ENCODE measurements at regions not wholly inside any gene's neighbourhood (a gene's known extent, or its start where the extent isn't known, plus 50 kb on each side); places are given as distances from the start of the nearest gene placed in this dataset.

DNA sequence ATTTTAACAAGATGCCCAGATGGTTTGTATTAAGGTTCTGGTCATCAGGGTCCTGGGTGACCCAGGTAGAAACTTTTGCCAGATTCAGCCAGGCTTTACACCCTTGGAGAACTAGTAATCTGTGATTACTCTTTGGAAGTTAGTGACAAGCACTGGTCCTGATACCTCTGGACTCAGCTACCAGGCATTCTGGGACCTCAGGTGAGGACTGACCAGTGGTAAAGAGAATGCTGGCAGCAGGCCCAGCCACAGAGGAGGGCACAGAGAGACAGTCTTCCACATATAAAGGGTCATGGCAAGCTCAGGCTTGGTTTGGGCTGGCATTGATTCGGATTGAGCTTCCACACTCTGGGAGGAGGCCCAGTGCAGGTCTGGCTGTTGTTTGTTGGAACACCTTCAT, 112.0 kb upstream of the CHST15 start:
- no peak overlapping the region for H3K27ac Mint-ChIP-seq
- Histone ChIP-seq H3K4me3 (no peak overlapping the region), H3K4me1 (ENCODE audit: insufficient read depth) (no peaks in the 10 kb centered on the region), H3K36me3 (ENCODE audit: insufficient read depth) (no peaks in the 10 kb centered on the region), H4K20me1 (replicated peaks; ENCODE audit: insufficient read depth) (no peaks in the 10 kb centered on the region), H3K27me3 (ENCODE audit: insufficient read depth) (no peaks in the 10 kb centered on the region), H3K27ac (ENCODE audit: low read depth) (no peak overlapping the region), H3K79me2 (replicated peaks; ENCODE audit: insufficient read depth) (no peaks in the 10 kb centered on the region), H2AFZ (no peak overlapping the region), H3K9me2 (ENCODE audit: insufficient read depth) (no peaks in the 10 kb centered on the region; the same call in 1 of the 2 replicates), H3F3A (replicated peaks; ENCODE audit: low read depth) (no peaks in the 10 kb centered on the region), H3K4me2 (no peak overlapping the region)
- TF ChIP-seq, protein P1, sequence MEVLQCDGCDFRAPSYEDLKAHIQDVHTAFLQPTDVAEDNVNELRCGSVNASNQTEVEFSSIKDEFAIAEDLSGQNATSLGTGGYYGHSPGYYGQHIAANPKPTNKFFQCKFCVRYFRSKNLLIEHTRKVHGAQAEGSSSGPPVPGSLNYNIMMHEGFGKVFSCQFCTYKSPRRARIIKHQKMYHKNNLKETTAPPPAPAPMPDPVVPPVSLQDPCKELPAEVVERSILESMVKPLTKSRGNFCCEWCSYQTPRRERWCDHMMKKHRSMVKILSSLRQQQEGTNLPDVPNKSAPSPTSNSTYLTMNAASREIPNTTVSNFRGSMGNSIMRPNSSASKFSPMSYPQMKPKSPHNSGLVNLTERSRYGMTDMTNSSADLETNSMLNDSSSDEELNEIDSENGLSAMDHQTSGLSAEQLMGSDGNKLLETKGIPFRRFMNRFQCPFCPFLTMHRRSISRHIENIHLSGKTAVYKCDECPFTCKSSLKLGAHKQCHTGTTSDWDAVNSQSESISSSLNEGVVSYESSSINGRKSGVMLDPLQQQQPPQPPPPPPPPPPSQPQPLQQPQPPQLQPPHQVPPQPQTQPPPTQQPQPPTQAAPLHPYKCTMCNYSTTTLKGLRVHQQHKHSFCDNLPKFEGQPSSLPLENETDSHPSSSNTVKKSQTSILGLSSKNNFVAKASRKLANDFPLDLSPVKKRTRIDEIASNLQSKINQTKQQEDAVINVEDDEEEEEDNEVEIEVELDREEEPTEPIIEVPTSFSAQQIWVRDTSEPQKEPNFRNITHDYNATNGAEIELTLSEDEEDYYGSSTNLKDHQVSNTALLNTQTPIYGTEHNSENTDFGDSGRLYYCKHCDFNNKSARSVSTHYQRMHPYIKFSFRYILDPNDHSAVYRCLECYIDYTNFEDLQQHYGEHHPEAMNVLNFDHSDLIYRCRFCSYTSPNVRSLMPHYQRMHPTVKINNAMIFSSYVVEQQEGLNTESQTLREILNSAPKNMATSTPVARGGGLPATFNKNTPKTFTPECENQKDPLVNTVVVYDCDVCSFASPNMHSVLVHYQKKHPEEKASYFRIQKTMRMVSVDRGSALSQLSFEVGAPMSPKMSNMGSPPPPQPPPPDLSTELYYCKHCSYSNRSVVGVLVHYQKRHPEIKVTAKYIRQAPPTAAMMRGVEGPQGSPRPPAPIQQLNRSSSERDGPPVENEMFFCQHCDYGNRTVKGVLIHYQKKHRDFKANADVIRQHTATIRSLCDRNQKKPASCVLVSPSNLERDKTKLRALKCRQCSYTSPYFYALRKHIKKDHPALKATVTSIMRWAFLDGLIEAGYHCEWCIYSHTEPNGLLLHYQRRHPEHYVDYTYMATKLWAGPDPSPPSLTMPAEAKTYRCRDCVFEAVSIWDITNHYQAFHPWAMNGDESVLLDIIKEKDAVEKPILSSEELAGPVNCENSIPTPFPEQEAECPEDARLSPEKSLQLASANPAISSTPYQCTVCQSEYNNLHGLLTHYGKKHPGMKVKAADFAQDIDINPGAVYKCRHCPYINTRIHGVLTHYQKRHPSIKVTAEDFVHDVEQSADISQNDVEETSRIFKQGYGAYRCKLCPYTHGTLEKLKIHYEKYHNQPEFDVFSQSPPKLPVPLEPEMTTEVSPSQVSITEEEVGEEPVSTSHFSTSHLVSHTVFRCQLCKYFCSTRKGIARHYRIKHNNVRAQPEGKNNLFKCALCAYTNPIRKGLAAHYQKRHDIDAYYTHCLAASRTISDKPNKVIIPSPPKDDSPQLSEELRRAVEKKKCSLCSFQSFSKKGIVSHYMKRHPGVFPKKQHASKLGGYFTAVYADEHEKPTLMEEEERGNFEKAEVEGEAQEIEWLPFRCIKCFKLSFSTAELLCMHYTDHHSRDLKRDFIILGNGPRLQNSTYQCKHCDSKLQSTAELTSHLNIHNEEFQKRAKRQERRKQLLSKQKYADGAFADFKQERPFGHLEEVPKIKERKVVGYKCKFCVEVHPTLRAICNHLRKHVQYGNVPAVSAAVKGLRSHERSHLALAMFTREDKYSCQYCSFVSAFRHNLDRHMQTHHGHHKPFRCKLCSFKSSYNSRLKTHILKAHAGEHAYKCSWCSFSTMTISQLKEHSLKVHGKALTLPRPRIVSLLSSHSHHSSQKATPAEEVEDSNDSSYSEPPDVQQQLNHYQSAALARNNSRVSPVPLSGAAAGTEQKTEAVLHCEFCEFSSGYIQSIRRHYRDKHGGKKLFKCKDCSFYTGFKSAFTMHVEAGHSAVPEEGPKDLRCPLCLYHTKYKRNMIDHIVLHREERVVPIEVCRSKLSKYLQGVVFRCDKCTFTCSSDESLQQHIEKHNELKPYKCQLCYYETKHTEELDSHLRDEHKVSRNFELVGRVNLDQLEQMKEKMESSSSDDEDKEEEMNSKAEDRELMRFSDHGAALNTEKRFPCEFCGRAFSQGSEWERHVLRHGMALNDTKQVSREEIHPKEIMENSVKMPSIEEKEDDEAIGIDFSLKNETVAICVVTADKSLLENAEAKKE (CRISPR knock-in tag; IDR thresholded peaks at IDR 0.05), result no peak
- no peak for TF ChIP-seq POLR2AphosphoS5 (IDR thresholded peaks at IDR 0.05; ENCODE audit: low read depth)
- TF ChIP-seq REST (IDR thresholded peaks at IDR 0.05; ENCODE audit: unreplicated experiment), result no peak
- TF ChIP-seq EZH2phosphoT487 (IDR thresholded peaks at IDR 0.05; ENCODE audit: unreplicated experiment), result no peak
- no peak for TF ChIP-seq STAT1 (IDR thresholded peaks at IDR 0.05; ENCODE audit: unreplicated experiment)
- TF ChIP-seq, protein P2, sequence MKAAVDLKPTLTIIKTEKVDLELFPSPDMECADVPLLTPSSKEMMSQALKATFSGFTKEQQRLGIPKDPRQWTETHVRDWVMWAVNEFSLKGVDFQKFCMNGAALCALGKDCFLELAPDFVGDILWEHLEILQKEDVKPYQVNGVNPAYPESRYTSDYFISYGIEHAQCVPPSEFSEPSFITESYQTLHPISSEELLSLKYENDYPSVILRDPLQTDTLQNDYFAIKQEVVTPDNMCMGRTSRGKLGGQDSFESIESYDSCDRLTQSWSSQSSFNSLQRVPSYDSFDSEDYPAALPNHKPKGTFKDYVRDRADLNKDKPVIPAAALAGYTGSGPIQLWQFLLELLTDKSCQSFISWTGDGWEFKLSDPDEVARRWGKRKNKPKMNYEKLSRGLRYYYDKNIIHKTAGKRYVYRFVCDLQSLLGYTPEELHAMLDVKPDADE (IDR thresholded peaks at IDR 0.05), result no peak
- no peak for TF ChIP-seq EZH2 (IDR thresholded peaks at IDR 0.05; ENCODE audit: low read depth, unreplicated experiment)
- TF ChIP-seq CREB1 (CRISPR knock-in tag; IDR thresholded peaks at IDR 0.05; ENCODE audit: low read depth), result no peak
- TF ChIP-seq JUNB (IDR thresholded peaks at IDR 0.05; ENCODE audit: unreplicated experiment), result no peak
- TF ChIP-seq ZNF114 (CRISPR knock-in tag; IDR thresholded peaks at IDR 0.05), result no peak
- TF ChIP-seq CTCF (conservative IDR thresholded peaks at IDR 0.05; ENCODE audit: low read depth in 2 of 2), result no peak
- no peak for TF ChIP-seq ZNF331 (CRISPR knock-in tag; IDR thresholded peaks at IDR 0.05; ENCODE audit: low read depth)
- no peak for TF ChIP-seq NANOG (IDR thresholded peaks at IDR 0.05; ENCODE audit: borderline replicate concordance)
- no peak for DNase-seq (ENCODE audit: low spot score)
- peaks cover 12% of the 10 kb centered on the region; the same call in 2 of the 3 replicates for H3K9me3 Mint-ChIP-seq
- H3K27me3 Mint-ChIP-seq (ENCODE audit: insufficient read depth, low read depth, poor library complexity), result no peaks in the 10 kb centered on the region
- H3K4me1 Mint-ChIP-seq, result no peaks in the 10 kb centered on the region
- H3K4me3 Mint-ChIP-seq, result no peak overlapping the region
- no peak for ATAC-seq
- H3K36me3 Mint-ChIP-seq (ENCODE audit: low read depth), result no peaks in the 10 kb centered on the region
